ENCODE measurements at regions not wholly inside any gene's neighbourhood (a gene's known extent, or its start where the extent isn't known, plus 50 kb on each side); places are given as distances from the start of the nearest gene placed in this dataset.

GRCh38 chr6:14696367-14696766 lies 549.5 kb upstream of the JARID2 start:
- H3K56ac ChIP-seq (ENCODE audit: insufficient read length, low read depth, low read length) = no peak overlapping the region
- no peak overlapping the region for H3K27ac ChIP-seq (ENCODE audit: insufficient read length, low read depth, low read length)
- no peak overlapping the region for H3K9ac ChIP-seq (ENCODE audit: extremely low read depth, insufficient read length, low read length)
- H3K4me2 ChIP-seq (ENCODE audit: insufficient read depth, insufficient read length, low read length) = no peak overlapping the region
- H3K9me3 Mint-ChIP-seq = peaks cover 6% of the 10 kb centered on the region in 2 experiments; a peak in 3 of 5 replicates
- H2BK5ac ChIP-seq (ENCODE audit: insufficient read length, low read length) = no peak overlapping the region
- no peak for DNase-seq
- H3K27me3 Mint-ChIP-seq (ENCODE audit: low read depth) = no peaks in the 10 kb centered on the region; the same call in 1 of the 2 replicates
- H3K27ac Mint-ChIP-seq = no peak overlapping the region
- H3K79me2 ChIP-seq (ENCODE audit: insufficient read depth, low read length) = no peaks in the 10 kb centered on the region
- TF ChIP-seq CTCF (conservative IDR thresholded peaks at IDR 0.05) = no peak
- no peak overlapping the region for H3K4ac ChIP-seq (ENCODE audit: low read depth, low read length)
- H3K36me3 Mint-ChIP-seq (ENCODE audit: insufficient read depth in 1 of 3, low read depth in 3 of 3) = peaks cover 6 to 8% (median 7%) of the 10 kb centered on the region in 3 experiments; a peak in 6 of 7 replicates
- H2BK12ac ChIP-seq (ENCODE audit: insufficient read length, low read depth, low read length) = no peak overlapping the region
- no peaks in the 10 kb centered on the region; the same call in 1 of the 2 replicates for H3K4me1 ChIP-seq (ENCODE audit: insufficient read depth, low read length)
- H2BK15ac ChIP-seq (ENCODE audit: low read depth, low read length) = no peak overlapping the region
- H2AFZ ChIP-seq (ENCODE audit: low read length) = no peak overlapping the region
- no peak overlapping the region for H2BK120ac ChIP-seq (ENCODE audit: low read depth, low read length, poor library complexity, severe bottlenecking)
- no peak overlapping the region for H3K23ac ChIP-seq (ENCODE audit: insufficient read length, low read depth, low read length)
- no CpG with 5 or more reads among the region's 4 CpGs for WGBS (ENCODE audit: extremely low coverage, insufficient read length, low lambda C conversion rate)
- H4K5ac ChIP-seq (ENCODE audit: insufficient read length, low read depth, low read length) = no peak overlapping the region
- H2AK5ac ChIP-seq (ENCODE audit: insufficient read length, low read length) = no peak overlapping the region
- no peak overlapping the region for H2BK20ac ChIP-seq (ENCODE audit: low read depth, low read length, poor library complexity, severe bottlenecking)
- H3K23me2 ChIP-seq (ENCODE audit: insufficient read length, low read depth, low read length, poor library complexity, severe bottlenecking) = no peaks in the 10 kb centered on the region
- H4K20me1 ChIP-seq (ENCODE audit: control insufficient read depth, insufficient read depth, insufficient read length) = no peaks in the 10 kb centered on the region
- no peaks in the 10 kb centered on the region for H3K27me3 ChIP-seq (ENCODE audit: insufficient read depth, low read length)
- no peak overlapping the region for H4K8ac ChIP-seq (replicated peaks; ENCODE audit: insufficient read length, low read depth, low read length)
- H3K18ac ChIP-seq (ENCODE audit: insufficient read length, low read depth, low read length) = no peak overlapping the region
- H4K91ac ChIP-seq (ENCODE audit: insufficient read length, low read depth, low read length) = no peak overlapping the region
- H3K4me1 Mint-ChIP-seq = peaks cover 9% of the 10 kb centered on the region in 2 experiments
- no peak overlapping the region for H3K4me3 Mint-ChIP-seq
- no peak overlapping the region for H3K14ac ChIP-seq (ENCODE audit: insufficient read depth, low read length)
- no peaks in the 10 kb centered on the region for H3K79me1 ChIP-seq (ENCODE audit: insufficient read depth, low read depth, low read length, poor library complexity, severe bottlenecking)
- H3K9me3 ChIP-seq (ENCODE audit: control insufficient read depth, low read depth, low read length) = no peaks in the 10 kb centered on the region
- no peak overlapping the region for H3T11ph ChIP-seq (ENCODE audit: low read length)
